OCI-LY1 (cell line): ENCODE measurements at regions not wholly inside any gene's neighbourhood (a gene's known extent, or its start where the extent isn't known, plus 50 kb on each side); places are given as distances from the start of the nearest gene placed in this dataset.

Experiments used
- CTCF ChIP-seq: fragments of 200-600 bp; sonication (generic), shearing (Covaris generic); IDR thresholded peaks from 2 replicates; pipeline ENCODE4 v1.5.1; 2017; ENCODE audit warnings: mild to moderate bottlenecking, antibody characterized with exemption, low read length, moderate library complexity, mixed read lengths
- EZH2 ChIP-seq: fragments of 200-600 bp; sonication (generic), shearing (Covaris generic); IDR thresholded peaks from 2 replicates; pipeline ENCODE4 v1.8.0; 2017; ENCODE audit warnings: borderline replicate concordance, mixed run types, mild to moderate bottlenecking, antibody characterized with exemption, low read length, moderate library complexity, mixed read lengths

GRCh38 chr2:66237803-66238379 lies 197.0 kb upstream of the MEIS1 start:
- TF ChIP-seq EZH2 (no peak), CTCF (no peak)
